Peyer's patch (tissue), 4 donors: ENCODE measurements at regions not wholly inside any gene's neighbourhood (a gene's known extent, or its start where the extent isn't known, plus 50 kb on each side); places are given as distances from the start of the nearest gene placed in this dataset.

ENCODE experiments used
- POLR2A ChIP-seq, 2 donors: fragments of 450-650 bp; IDR thresholded peaks; one replicate each; pipeline ENCODE4 v1.5.1; 2017; ENCODE audit warnings: antibody characterized with exemption in 2 of 2, mild to moderate bottlenecking in 2 of 2, moderate library complexity in 2 of 2
- TF ChIP-seq, protein P1 (sequence below), 6 experiments: fragments of 450-650 bp in 4 of 6; fragments of 200-600 bp in 2 of 6; sonication (generic) in 1 of 6; IDR thresholded peaks; one replicate each; pipeline ENCODE4 v1.5.1; 2017 to 2019; ENCODE audit warnings: antibody characterized with exemption in 6 of 6, mild to moderate bottlenecking in 3 of 6, moderate library complexity in 1 of 6

DNA sequence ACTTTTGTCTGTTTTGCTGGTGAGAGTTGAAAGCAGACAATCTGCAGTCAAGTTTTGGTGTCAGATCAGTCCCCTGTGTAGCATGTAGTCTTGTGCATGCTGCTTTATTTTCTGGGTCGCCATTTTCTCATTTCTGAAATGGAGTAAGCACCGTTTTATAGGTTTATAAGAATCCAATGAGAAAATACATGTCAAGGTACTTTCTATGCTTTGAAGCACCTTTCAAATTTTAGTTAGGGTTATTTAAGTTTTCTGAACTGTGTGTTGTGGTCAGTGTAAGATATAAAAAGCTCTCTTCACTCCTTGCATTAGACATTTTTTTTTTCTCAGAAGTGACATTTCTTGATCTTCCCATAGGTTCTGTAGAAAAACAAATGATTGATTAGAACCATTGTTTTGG, 283.2 kb downstream of the ETS1 start:
- TF ChIP-seq, protein P1, sequence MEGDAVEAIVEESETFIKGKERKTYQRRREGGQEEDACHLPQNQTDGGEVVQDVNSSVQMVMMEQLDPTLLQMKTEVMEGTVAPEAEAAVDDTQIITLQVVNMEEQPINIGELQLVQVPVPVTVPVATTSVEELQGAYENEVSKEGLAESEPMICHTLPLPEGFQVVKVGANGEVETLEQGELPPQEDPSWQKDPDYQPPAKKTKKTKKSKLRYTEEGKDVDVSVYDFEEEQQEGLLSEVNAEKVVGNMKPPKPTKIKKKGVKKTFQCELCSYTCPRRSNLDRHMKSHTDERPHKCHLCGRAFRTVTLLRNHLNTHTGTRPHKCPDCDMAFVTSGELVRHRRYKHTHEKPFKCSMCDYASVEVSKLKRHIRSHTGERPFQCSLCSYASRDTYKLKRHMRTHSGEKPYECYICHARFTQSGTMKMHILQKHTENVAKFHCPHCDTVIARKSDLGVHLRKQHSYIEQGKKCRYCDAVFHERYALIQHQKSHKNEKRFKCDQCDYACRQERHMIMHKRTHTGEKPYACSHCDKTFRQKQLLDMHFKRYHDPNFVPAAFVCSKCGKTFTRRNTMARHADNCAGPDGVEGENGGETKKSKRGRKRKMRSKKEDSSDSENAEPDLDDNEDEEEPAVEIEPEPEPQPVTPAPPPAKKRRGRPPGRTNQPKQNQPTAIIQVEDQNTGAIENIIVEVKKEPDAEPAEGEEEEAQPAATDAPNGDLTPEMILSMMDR (IDR thresholded peaks at IDR 0.05) = no peak
- no peak for TF ChIP-seq POLR2A (IDR thresholded peaks at IDR 0.05)
